Inflammatory macrophage treated with lipopolysaccharide for 4 hours (primary cell): ENCODE measurements at regions not wholly inside any gene's neighbourhood (a gene's known extent, or its start where the extent isn't known, plus 50 kb on each side); places are given as distances from the start of the nearest gene placed in this dataset.
"Not testable (repeated sequence)": the region's sequence is repeated elsewhere in the genome, so short reads cannot be mapped to it uniquely, and the experiment has no call there.

ENCODE experiments used
- DNase-seq: peaks from one replicate; pipeline ENCODE4 v3.0.0-alpha.2; 2020

DNA sequence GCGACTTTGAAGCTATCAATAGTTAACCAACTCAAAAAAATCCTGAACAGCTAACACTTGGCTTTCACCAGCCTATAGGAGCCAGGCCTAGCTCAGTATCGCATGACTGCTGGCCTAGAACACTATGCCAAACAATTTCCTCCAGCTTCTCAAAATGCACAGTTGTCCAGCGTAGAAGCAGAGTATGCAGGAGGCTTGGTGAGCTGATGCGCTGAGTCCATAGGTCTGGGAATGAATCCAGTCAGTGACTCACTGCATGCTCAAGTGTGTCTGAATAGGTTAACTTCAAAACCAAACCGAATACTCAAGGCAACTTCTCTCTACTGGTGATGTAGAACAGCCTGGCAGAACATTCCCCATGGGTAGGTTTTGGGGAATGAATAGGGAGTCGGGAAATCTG, 201.8 kb upstream of the IRF2BP2 start:
- not testable (repeated sequence) for DNase-seq

DNA sequence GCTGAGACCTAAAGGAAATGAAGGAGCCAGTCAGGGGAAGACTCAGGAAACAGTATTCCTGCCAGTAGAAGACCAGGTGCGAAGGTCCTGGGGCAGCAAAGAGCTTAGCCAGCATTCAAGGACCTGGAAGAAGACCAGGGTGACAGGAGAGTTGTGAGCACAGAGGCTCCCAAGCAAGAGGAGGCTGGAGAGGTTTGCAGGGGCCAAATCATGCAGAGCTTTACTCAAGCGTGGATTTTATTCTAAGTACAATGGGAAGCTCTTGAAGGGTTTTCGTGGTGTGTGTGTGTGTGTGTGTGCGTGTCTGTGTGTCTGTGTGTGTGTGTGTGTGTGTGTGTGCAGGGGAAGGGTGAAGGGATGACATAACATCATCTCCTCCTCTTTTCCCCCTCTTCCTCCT, 200.7 kb upstream of the IRF2BP2 start:
- DNase-seq = not testable (repeated sequence)

DNA sequence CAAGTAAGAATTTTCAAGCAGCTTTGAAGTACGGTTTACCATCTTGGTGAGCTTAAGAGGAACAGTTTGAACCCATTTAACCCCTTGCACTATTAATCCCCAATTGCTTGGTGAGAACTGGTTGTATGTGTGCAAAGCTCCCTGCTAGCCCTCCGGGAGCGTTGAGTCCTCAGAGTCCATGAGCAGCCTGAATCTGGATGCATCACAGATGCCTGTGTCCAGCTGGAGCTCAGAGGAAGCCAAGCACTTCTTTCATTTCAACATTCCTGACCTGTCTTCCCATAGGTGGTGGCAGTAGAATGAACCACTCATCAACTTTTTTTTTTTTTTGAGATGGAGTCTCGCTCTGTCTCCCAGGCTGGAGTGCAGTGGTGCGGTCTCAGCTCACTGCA, 199.9 kb upstream of the IRF2BP2 start:
- DNase-seq = not testable (repeated sequence)

DNA sequence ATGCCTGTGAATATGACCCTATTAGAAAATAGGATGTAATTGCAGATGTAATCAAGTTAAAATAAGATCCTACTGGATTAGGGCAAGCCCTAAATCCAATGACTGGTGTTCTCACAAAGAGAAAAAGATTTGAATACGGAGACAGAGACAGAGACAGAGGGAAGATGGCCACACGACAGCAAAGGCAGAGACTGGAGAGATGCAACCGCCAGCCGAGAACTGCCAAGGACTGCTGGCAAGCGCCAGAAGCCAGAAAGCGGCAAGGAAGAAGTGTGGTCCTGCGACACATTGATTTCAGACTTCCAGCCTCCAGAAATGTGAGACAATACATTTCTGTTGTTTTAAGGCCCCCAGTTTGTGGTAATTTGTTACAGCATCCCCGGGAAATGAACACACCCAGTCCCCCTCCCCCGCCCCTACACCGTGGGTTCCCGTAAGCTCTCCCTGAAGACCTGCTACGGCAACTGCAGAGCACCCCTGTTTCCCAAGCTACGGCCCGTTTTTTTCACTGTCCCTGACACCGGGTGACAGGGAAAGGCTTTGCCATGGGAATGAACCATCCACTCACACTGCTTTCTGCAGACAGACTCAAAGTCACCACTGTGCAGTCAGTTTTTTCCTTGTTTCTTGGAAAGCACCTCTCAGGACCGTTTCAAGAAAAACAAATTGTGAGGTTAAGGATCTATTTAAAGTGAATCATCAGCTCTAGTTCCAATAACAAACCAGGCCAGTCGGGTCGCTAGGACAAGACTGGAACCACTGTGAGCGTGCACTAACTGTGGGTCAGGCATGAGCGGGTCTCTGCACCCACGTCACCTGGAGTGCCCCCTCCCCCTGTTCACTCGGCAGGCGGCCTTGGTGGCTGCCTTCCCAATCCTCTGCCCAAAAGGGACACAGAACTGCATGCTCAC, 199.2 kb upstream of the IRF2BP2 start:
- not testable (repeated sequence) for DNase-seq

DNA sequence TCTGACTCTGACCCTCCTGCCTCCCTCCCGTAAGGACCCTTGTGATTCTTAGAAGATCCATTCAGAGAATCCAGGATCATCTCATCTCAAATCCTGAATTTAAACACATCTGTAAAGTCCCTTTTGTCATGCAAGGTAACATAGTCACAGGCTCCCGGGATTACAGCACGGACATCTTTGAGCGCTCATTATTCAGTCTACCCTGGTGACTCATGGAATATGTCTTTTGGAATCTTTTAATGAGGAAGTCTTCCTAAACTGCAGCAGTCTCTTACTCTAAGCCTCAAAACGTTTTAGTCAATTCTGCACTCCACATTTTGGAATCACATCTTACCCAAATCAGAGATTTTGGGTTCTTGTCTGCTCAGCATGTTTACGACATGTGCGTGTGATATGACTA, 198.5 kb upstream of the IRF2BP2 start:
- not testable (repeated sequence) for DNase-seq

DNA sequence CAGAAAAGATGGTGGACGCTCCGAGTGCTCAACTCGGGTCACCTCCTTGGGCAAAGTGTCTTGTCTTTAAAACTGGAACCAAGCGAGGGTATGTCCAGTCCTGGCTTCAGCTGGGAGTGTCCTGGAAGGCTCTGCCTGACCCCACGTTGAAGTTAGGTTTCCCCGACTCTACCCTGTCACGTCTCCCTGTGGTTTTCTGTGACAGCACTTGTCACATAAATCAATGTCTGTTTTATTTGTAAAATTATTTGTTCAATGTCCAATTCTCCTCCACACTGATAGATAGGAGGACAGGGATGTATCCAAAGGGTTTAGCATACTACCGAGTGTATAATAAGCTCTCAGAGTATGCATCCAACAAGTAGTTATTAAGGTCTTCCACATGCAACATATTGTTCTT, 197.7 kb upstream of the IRF2BP2 start:
- DNase-seq = not testable (repeated sequence)

DNA sequence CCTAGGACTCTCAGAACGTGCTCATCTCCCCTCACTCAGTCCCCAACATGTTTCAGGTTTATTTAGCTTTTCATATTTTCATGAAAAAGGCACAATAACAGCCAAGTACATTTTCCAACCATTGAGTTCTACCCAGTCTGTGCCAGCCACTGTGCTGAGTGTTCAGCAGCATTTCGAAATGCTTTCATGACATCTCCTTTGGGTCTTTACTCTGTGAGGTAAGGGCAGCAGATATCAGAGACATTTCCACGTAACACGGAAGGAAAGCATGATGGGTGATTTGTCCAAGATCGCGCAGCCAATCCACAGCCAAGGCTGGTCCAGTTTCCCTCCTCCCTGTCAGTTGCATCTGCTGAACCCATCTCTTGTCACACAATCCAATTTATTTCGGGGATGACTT, 192.6 kb upstream of the IRF2BP2 start:
- DNase-seq = peak; percentile 27

DNA sequence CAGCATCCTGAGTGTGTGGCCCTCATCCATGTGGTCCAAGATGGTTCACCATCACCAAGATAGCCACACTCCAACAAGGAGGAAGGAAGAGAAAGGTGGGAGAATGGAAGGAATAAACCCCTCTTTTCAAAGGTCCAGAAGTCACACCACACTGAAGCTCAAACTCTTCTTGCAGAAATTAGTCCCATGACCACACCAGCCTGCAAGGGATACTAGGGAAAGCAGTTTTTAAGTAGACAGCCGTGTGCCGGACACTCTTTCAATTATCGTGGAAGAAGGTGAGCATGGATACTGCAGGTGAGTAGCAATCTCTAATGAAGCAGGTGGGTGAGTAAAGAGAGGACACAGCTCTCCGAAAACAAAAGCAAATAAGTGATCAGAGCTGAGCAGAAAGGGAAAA, 191.7 kb upstream of the IRF2BP2 start:
- DNase-seq = not testable (repeated sequence)

DNA sequence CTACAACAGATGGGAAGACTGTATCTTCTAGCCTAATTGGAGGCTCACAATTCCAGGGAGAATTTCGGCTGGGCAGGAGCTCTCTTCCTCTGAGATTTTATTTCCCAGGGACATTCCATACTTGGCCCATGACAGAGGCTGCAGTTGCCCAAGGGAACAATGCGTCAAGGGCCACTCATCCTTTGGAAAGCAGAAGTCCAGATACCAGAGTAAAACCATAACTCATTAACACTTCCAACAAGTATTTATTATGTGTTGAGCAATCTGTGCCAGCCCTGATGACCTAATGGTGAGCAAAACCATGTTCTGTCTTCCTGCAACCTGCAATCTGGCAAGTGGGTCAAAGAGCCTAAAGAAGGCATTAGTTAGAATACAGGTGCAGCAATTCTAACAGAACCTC, 191.2 kb upstream of the IRF2BP2 start:
- not testable (repeated sequence) for DNase-seq

DNA sequence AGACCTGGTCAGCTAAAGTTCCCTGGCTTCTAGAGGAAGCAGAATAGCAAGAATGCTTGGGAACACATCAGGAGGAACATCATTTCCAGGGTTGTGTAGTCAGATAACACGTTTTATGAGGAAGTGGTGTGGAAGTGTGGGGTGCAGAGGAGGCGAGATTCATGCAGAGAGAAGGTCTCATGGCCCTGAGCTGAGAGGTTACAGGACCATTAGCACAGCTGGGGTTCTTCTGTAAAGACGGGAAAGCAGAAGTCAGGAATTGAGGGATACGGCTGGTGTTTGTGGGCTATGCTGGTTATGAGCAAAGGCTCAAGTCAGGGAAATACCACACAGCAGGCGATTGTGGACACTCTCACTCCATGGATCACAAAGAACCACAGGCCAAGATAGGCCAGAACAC, 190.6 kb upstream of the IRF2BP2 start:
- DNase-seq = peak; percentile 49

DNA sequence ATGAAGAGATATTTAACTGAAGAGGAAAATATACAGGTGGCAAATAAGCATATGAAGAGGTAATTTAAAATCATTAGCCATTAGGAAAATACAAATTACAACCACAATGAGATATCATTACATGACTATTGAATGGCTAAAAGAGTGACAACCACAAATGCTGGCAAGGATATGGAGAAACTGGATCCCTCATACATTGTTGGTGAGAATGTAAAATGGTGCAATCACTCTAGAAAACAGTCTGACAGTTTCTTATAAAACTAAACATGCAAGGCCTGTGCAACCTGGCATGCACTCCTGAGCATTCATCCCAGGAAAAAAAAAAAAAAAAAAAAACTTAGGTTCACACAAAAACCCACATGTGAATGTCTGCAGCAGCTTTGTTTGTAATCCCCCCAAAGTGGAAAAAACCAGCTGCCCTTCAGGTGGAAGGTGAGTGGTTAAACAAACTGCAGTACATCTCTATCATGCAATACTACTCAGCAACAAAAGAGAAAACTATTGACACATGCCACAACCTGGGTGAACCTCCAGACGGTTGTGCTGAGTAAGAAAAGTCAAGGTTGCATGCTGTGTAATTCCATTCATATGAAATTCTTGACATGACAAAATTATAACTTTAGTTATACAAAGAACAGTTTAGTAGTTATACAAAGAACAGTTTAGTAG, 189.2 kb upstream of the IRF2BP2 start:
- DNase-seq = not testable (repeated sequence)

DNA sequence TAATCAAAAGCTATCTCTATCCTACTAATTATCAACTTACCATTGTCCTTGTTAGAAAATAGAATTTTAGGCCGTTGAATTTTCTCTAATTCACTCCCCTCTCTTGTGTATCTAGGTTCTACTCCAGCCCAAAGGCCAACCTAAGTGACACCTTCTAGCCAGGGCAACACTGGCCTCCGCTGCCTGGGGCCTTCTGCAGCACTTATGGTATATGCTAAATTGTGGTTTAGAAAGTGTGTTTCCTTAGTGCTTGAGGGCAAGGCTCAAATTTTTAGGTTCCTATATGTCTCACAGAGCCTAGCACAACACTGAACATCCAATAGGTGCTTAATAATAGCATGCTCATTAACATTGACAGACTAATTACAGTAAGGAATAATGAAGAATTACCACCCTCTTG, 187.2 kb upstream of the IRF2BP2 start:
- DNase-seq = not testable (repeated sequence)

DNA sequence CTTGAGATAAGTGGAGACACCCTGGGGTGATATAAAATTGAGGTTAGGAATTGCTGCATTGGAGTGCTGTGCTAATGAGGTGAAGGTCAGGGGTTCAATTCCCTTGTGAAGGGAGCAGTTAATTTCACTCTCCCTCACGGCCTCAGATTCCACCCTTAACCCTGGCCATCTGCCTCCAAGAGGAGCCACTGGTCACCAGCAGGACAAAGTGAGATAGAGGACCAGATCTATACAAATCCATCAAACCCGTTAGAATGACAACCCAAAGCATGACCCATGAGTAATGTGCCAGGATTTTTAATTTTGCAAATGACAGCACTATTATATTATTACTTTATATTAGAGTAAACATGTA, 186.4 kb upstream of the IRF2BP2 start:
- not testable (repeated sequence) for DNase-seq

DNA sequence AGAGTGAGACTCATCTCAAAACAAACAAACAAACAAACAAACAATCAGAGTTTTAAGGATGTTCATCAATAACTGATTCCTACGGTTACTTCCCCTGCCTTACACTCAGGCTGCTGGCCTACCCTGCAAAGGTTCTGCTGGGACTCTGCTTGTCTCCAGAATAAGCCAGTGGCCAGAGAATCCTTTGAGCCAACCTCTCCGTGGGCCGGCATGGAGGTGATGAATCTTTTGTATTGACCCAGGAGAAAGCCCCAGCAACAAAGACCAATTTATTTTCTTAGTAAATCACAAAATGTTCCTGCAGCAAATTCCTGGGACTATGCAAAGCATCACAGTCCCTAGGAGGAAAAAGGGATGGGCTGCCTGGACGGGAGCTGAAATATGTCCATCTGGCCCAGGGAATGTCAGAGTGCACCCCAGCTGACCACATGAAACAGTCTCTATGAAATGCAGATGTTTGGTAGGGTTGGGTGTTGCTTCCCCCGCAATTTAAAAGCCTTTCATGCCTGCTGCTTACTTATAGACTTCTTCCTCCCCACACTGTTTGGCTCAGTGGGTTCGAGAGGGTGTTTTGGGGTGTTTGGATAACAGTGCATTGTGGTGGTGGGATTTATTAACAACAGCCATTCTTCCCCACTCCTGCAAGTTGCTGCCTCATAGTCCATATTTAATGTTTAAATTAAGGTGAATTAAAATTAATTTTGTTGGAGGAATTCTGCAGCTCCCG, 185.9 kb upstream of the IRF2BP2 start:
- DNase-seq = not testable (repeated sequence)

DNA sequence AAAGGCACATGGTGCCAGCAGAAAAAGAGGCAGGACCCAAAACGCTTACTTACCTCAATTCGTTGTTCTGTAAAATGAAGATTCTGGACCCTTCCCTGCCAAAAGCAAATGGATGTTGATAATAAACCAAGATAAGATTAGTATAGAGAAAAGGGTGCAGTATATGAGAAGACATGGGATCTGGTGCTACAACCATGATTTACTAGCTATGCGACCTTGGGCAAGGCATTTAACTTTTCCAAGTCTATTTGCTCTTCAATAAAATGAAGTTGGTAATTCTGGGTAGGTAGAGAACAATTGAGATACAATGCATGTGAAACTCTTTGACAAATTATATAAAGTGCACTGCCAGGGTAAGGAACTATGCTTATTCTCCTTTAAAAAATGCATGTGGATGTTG, 185.0 kb upstream of the IRF2BP2 start:
- DNase-seq = not testable (repeated sequence)

DNA sequence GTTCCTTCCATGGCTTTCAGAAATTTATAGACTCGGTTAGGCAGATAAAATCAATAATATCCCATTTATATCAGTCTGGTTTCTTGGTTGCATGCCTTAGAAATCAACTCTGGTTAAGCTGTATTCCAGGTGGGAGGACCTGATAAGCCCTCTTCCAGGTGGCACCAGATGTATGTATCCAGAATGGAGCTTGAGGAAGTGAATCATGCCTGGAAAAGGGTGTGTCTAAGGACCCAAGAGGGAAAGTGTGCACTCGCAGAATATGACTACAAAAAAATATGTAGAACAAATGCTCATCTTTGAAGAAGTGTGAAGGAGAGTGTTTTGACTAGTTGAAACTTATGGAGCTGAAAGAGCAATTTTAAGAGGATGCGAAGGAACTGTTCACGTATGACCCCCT, 184.5 kb upstream of the IRF2BP2 start:
- not testable (repeated sequence) for DNase-seq

DNA sequence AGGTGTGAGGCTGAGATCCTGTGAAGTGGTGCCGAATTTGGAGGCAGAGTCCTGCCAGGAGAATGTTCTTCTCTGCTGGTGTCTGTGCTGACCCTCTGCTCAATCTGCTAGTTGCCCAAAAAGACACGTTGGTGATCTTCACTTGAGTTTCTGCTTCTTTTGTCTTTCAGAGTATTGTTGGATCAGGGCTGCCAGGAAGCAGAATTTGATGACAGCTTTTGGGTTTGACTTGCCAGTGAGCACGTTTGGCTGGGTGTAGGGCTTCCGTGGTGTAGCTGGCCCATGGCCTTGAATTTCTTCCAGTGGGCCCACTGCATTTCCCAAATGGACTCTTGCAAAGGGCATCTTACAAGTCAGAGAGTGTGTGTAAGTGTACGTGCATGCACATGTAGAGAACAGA, 183.9 kb upstream of the IRF2BP2 start:
- not testable (repeated sequence) for DNase-seq

DNA sequence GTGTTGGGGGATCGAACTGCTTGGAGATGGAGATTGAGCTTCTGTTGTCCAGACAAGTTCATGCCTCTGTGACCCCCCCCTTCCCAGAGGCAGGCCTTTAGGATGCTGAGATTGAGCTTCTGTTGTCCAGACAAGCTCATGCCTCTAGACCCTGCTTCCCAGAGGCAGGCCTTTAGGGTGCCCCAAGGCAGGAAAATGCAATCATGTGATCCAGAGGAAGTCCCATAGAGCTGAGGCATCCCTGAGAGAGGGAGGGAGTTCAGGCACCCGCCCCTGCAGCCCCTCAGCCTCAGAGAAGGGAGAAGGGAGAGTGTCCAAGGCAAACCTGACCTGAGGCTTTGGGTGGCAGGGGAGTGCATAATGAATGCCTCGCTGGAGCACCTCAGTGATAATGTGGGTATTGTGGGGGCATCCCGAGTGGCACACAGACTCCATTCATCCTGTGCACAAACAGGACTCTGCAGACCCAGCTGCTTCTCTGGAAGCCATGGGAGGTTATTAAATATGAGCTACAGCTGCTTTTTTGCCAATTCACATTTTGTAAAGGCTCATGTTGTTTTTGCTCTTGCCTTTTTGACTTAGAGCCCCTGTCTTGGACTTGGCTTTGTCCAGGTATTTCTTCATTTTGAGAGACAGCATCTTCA, 182.4 kb upstream of the IRF2BP2 start:
- DNase-seq = not testable (repeated sequence)

DNA sequence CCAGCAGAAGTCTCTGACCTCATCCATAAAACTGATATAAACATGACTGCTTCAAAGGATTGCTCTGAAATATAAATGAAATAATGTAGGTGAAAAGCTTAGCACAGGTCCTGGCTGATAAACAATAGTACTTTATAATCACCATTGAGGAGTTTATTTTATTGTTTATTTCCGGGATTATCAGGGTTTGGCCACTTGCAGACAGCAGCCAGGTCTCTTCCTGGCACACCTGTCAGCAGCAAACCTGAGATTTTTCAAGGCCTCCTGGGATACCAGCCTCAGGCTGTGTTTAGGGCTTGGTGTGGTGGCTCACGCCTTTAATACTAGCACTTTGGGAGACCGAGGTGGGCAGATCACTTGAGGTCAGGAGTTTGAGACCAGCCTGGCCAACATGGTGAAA, 181.6 kb upstream of the IRF2BP2 start:
- not testable (repeated sequence) for DNase-seq

DNA sequence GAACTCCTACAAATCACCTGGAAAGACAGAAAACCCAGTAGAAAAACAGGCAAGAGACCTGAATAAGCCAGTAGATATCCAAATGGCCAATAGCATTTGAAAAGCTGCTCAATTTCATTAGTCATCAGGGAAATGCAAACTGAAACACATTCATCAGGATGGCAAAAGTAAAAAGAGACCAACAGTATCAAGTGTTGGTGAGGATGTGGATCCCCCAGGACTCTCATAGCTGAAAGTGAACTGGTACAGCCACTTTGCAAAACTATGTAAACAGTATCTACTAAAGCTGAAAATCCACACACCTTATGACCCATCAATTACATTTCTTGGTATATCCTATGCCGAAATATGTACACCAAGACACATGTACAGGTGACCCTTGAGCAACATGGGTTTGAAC, 180.4 kb upstream of the IRF2BP2 start:
- not testable (repeated sequence) for DNase-seq

DNA sequence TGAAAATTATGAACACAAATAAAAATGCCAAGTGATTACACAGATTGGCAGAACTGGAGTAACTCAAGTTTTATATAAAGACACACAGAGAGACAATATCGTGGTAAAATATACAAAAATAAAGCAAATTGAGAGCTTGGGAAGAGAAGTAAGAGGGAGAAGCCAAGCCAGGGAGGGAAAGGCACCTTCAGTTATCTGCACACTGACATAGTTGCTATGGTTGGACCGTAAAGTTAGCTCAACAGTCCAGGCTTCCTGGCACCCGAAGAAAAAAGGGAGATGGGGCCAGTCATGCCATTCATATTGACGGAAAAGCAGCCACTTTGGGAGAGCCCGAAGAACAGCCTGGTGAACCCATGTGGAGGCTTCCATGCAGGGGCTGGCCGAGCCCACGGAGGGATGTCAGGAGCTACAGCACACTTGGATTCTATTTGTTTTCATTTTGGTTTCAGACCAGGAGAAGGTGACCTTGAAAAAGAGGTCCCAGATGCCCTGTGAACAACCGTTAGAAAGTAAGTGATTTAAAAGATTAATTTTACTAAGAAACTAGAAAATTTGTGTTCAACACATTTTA, 177.1 kb upstream of the IRF2BP2 start:
- DNase-seq = not testable (repeated sequence)

DNA sequence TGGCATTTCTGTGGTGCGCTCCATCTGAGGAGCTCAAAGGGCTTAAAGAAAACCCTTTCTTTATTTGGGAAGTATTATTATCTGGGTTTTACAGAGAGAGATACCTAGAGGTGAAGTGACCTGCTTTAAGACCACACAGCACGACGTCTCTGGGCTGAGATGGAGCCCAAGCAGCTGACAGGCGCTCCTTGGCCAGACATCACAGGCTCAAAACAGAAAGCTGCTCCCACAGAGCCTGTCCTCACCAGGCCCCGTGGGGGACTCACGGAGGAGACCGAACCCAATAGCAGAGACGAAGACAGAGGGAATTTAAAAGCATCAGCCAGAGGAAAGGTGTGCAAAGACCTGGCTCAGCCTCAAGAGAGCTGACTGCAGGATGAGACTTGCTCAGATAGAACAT, 175.9 kb upstream of the IRF2BP2 start:
- not testable (repeated sequence) for DNase-seq
